GM12878 (cell line): ENCODE measurements at regions not wholly inside any gene's neighbourhood (a gene's known extent, or its start where the extent isn't known, plus 50 kb on each side); places are given as distances from the start of the nearest gene placed in this dataset.

ENCODE experiments used
- ATAC-seq: fragments of 200-7000 bp; cut with Tn5 transposase; 3 replicates; pipeline ENCODE4 v1.9.1; 2020; ENCODE audit warnings: mild to moderate bottlenecking, moderate library complexity
- BruUV-seq: library from RNA; stranded (reverse); fragments of 400-500 nt; replicated peaks from 2 replicates; lab custom pipeline; 2021; lab: Mats Ljungman, UMichigan
- CTCF ChIA-PET: fragments of 300-600 bp; sonication (Branson Sonifier 250); formaldehyde crosslinking; extraction: SDS; loops from one replicate; lab custom pipeline; 2021; ENCODE audit warnings: inconsistent platforms; lab: Yijun Ruan, JAX
- POLR2A ChIA-PET: fragments of 350-600 bp; formaldehyde crosslinking; extraction: SDS; loops from one replicate; lab custom pipeline; 2021; ENCODE audit warnings: inconsistent platforms; lab: Charles Lee
- RAD21 ChIA-PET: fragments of 300-600 bp; sonication (Branson Sonifier 250); formaldehyde crosslinking; loops from one replicate; lab custom pipeline; 2023; ENCODE audit warnings: antibody characterized with exemption; ENCODE audit not compliant: unreplicated experiment; lab: Charles Lee
- SMC1A ChIA-PET: fragments of 300-600 bp; sonication (Branson Sonifier 250); formaldehyde crosslinking; loops from one replicate; lab custom pipeline; 2023; ENCODE audit not compliant: unreplicated experiment, uncharacterized antibody; lab: Charles Lee
- DNase-seq: peaks from one replicate; pipeline ENCODE4 v3.0.0-alpha.2; 2011; ENCODE audit warnings: low read depth, low spot score
- FAIRE-seq: peaks from 3 replicates; lab custom pipeline; 2011; peaks lifted over from hg19 to GRCh38; lab: Jason Lieb, UNC
- H2AFZ ChIP-seq: 2 replicates; pipeline ENCODE4 v1.6.0; 2011; ENCODE audit warnings: low read depth, low read length, control low read depth; ENCODE audit not compliant: control insufficient read depth
- H3K27ac ChIP-seq: 2 replicates; pipeline ENCODE4 v1.5.1; 2011; ENCODE audit warnings: control low read depth; ENCODE audit not compliant: control insufficient read depth, insufficient read depth
- H3K27me3 ChIP-seq, 2 experiments: replicated peaks in 1 of 2; 2 replicates each; pipeline versions ENCODE4 v1.6.0 to v1.6.1; 2011; ENCODE audit warnings: low read length in 1 of 2; ENCODE audit not compliant: control insufficient read depth in 2 of 2, insufficient read depth in 2 of 2
- H3K36me3 ChIP-seq, 2 experiments: 2 replicates each; pipeline ENCODE4 v1.5.1; 2011; ENCODE audit warnings: low read length in 1 of 2; ENCODE audit not compliant: control insufficient read depth in 2 of 2, insufficient read depth in 2 of 2
- H3K4me1 ChIP-seq: 2 replicates; pipeline ENCODE4 v1.6.1; 2011; ENCODE audit warnings: mild to moderate bottlenecking, low read length, moderate library complexity, mixed read lengths; ENCODE audit not compliant: control insufficient read depth, insufficient read depth
- H3K4me2 ChIP-seq: 2 replicates; pipeline ENCODE4 v1.6.0; 2011; ENCODE audit warnings: control low read depth; ENCODE audit not compliant: control insufficient read depth, insufficient read depth
- H3K4me3 ChIP-seq: fragments of 200-600 bp; sonication (generic); 2 replicates; pipeline ENCODE4 v1.5.1; 2016
- H3K79me2 ChIP-seq: 2 replicates; pipeline ENCODE4 v1.6.0; 2011; ENCODE audit warnings: low read length; ENCODE audit not compliant: control insufficient read depth, insufficient read depth
- H3K9ac ChIP-seq: 2 replicates; pipeline ENCODE4 v1.8.0; 2011; ENCODE audit warnings: low read length, control low read depth, mixed read lengths; ENCODE audit not compliant: control insufficient read depth, insufficient read depth
- H3K9me3 ChIP-seq: replicated peaks from 3 replicates; pipeline ENCODE4 v1.5.1; 2011; ENCODE audit warnings: mild to moderate bottlenecking, low read length; ENCODE audit not compliant: control insufficient read depth, insufficient read depth
- H4K20me1 ChIP-seq: 2 replicates; pipeline ENCODE4 v1.6.0; 2011; ENCODE audit not compliant: control insufficient read depth, insufficient read depth
- CEBPZ ChIP-seq: fragments of 150-350 bp; IDR thresholded peaks from 2 replicates; pipeline ENCODE4 v1.6.1; 2016; ENCODE audit warnings: low read depth, low read length
- JUND ChIP-seq: IDR thresholded peaks from 2 replicates; pipeline ENCODE4 v1.6.1; 2012; ENCODE audit warnings: low read depth, mild to moderate bottlenecking, low read length, improper control_type of control experiment, moderate library complexity
- KDM1A ChIP-seq: fragments of 200-600 bp; sonication (generic); IDR thresholded peaks from 2 replicates; pipeline ENCODE4 v1.6.1; 2016; ENCODE audit warnings: borderline replicate concordance
- MEF2B ChIP-seq: fragments of 450-650 bp; IDR thresholded peaks from 2 replicates; pipeline ENCODE4 v1.6.1; 2018; ENCODE audit warnings: mild to moderate bottlenecking, moderate library complexity; ENCODE audit not compliant: partially characterized antibody, poor library complexity, severe bottlenecking
- MTA2 ChIP-seq: fragments of 450-650 bp; IDR thresholded peaks from 2 replicates; pipeline ENCODE4 v1.6.1; 2016; ENCODE audit warnings: low read depth, mild to moderate bottlenecking, moderate library complexity
- PAX5 ChIP-seq: IDR thresholded peaks from 2 replicates; pipeline ENCODE4 v1.6.1; 2011; ENCODE audit warnings: low read depth, low read length, borderline replicate concordance
- POLR2A ChIP-seq: IDR thresholded peaks from 2 replicates; pipeline ENCODE4 v1.6.1; 2011; ENCODE audit warnings: low read depth, mild to moderate bottlenecking, low read length
- POU2F2 ChIP-seq: IDR thresholded peaks from 3 replicates; pipeline ENCODE4 v1.6.1; 2011; ENCODE audit warnings: low read depth, mild to moderate bottlenecking, low read length, borderline replicate concordance
- RAD51 ChIP-seq: fragments of 450-650 bp; IDR thresholded peaks from 2 replicates; pipeline ENCODE4 v1.6.1; 2016; ENCODE audit warnings: moderate library complexity, mild to moderate bottlenecking, inconsistent platforms
- ZBTB4 ChIP-seq: fragments of 450-650 bp; formaldehyde crosslinking; IDR thresholded peaks from 2 replicates; pipeline ENCODE4 v1.4.0; 2022; ENCODE audit warnings: mild to moderate bottlenecking, moderate library complexity
- ZNF217 ChIP-seq: fragments of 450-650 bp; IDR thresholded peaks from 2 replicates; pipeline ENCODE4 v1.6.1; 2017; ENCODE audit warnings: antibody characterized with exemption, mild to moderate bottlenecking
- WGBS: methylation state at CpG from one replicate; pipeline ENCODE4 v1.1.6; 2016; ENCODE audit warnings: low lambda C conversion rate; ENCODE audit not compliant: insufficient replicate concordance, insufficient coverage; ENCODE audit errors: missing lambda C conversion rate; 5-methylcytosine and 5-hydroxymethylcytosine counted together
- in situ Hi-C: fragments of 300-500 bp; cut with MboI; formaldehyde crosslinking; loops from 9 replicates; pipeline ENCODE4 v1.14.3; 2018; ENCODE audit warnings: mixed read lengths
- intact Hi-C: fragments of 100-400 bp; cut with micrococcal nuclease; formaldehyde crosslinking; loops from one replicate; pipeline ENCODE4 v1.14.2; 2022; ENCODE audit not compliant: unreplicated experiment

GRCh38 chr11:104791896-104792295 lies 106.4 kb downstream of the CASP12 start:
- 30% methylated on average over 2 of the region's 2 CpGs for WGBS
- H3K4me2 ChIP-seq: no peak overlapping the region
- intact Hi-C loops (no loop called here), in situ Hi-C loops (no loop called here)
- no peaks in the 10 kb centered on the region for H3K36me3 ChIP-seq
- H3K79me2 ChIP-seq: no peaks in the 10 kb centered on the region
- H3K4me1 ChIP-seq: no peaks in the 10 kb centered on the region
- RAD21 ChIA-PET: no interaction called here
- no peak for ATAC-seq
- H3K27me3 ChIP-seq: no peaks in the 10 kb centered on the region
- no peaks in the 10 kb centered on the region for H4K20me1 ChIP-seq
- CTCF ChIA-PET: no interaction called here
- no peak overlapping the region for H3K4me3 ChIP-seq
- SMC1A ChIA-PET: no interaction called here
- no TSS peak for BruUV-seq
- TF ChIP-seq PAX5: no peak
- no peak for TF ChIP-seq ZBTB4
- TF ChIP-seq POLR2A: no peak
- TF ChIP-seq ZNF217: no peak
- no peak for TF ChIP-seq MTA2
- TF ChIP-seq CEBPZ: no peak
- TF ChIP-seq RAD51: no peak
- no peak for TF ChIP-seq KDM1A
- no peak for TF ChIP-seq JUND
- no peak for TF ChIP-seq POU2F2
- no peak for TF ChIP-seq MEF2B
- TF ChIP-seq, all 136 proteins: peak for 0
- H2AFZ ChIP-seq: no peak overlapping the region
- H3K27ac ChIP-seq: no peak overlapping the region
- no peak overlapping the region for H3K9ac ChIP-seq
- H3K9me3 ChIP-seq: no peaks in the 10 kb centered on the region; the same call in 2 of the 3 replicates
- DNase-seq (no peak), FAIRE-seq (no peak)
- POLR2A ChIA-PET: no interaction called here
